HepG2 (cell line): ENCODE measurements at regions not wholly inside any gene's neighbourhood (a gene's known extent, or its start where the extent isn't known, plus 50 kb on each side); places are given as distances from the start of the nearest gene placed in this dataset.

Source experiments
- ATAC-seq: fragments of 200-7000 bp; cut with Tn5 transposase; 3 replicates; pipeline ENCODE4 v1.9.1; 2020; ENCODE audit warnings: mild to moderate bottlenecking, moderate library complexity
- BruUV-seq: library from RNA; stranded (reverse); fragments of 400-500 nt; replicated peaks from 2 replicates; lab custom pipeline; 2021; lab: Mats Ljungman, UMichigan
- CTCF ChIA-PET: fragments of 300-600 bp; formaldehyde crosslinking; extraction: SDS; loops from one replicate; lab custom pipeline; 2021; ENCODE audit warnings: low total read pairs, inconsistent platforms, low intra/inter-chr PET ratio; lab: Yijun Ruan, JAX
- POLR2A ChIA-PET: fragments of 350-600 bp; sonication (Branson Sonifier 250); formaldehyde crosslinking; loops from one replicate; lab custom pipeline; 2020; ENCODE audit warnings: antibody characterized with exemption, inconsistent platforms; lab: Yijun Ruan, JAX
- DNase-seq: peaks from one replicate; pipeline ENCODE4 v3.0.0-alpha.2; 2015; ENCODE audit warnings: low spot score
- FAIRE-seq: peaks from 3 replicates; lab custom pipeline; 2011; peaks lifted over from hg19 to GRCh38; lab: Jason Lieb, UNC
- H2AFZ ChIP-seq: one replicate; pipeline ENCODE4 v1.6.1; 2011; ENCODE audit warnings: low read length, inconsistent platforms
- H3K27ac ChIP-seq: fragments of 300-600 bp; 3 replicates; pipeline ENCODE4 v1.8.0; 2011; ENCODE audit warnings: mixed run types, mild to moderate bottlenecking, mixed read lengths, low read length, inconsistent platforms; ENCODE audit not compliant: insufficient read depth; ENCODE audit errors: extremely low read length
- H3K27me3 ChIP-seq, 2 experiments: fragments of 200-600 bp in 1 of 2; 2 replicates in 1 of 2; 3 replicates in 1 of 2; pipeline versions ENCODE4 v1.6.0 to v1.8.0; 2011; ENCODE audit warnings: low read length in 2 of 2, mild to moderate bottlenecking in 2 of 2, moderate library complexity in 2 of 2, inconsistent platforms in 1 of 2; ENCODE audit not compliant: insufficient read depth in 2 of 2, control insufficient read depth in 1 of 2
- H3K36me3 ChIP-seq, 2 experiments: fragments of 200-600 bp in 1 of 2; replicated peaks in 1 of 2; 2 replicates in 1 of 2; 3 replicates in 1 of 2; pipeline versions ENCODE4 v1.5.1 to v1.8.0; 2011; ENCODE audit warnings: low read length in 2 of 2, inconsistent platforms in 1 of 2; ENCODE audit not compliant: insufficient read depth in 2 of 2, control insufficient read depth in 1 of 2
- H3K4me1 ChIP-seq: 2 replicates; pipeline ENCODE4 v1.5.1; 2012; ENCODE audit warnings: low read length, inconsistent platforms; ENCODE audit not compliant: insufficient read depth
- H3K4me2 ChIP-seq: 2 replicates; pipeline ENCODE4 v1.6.0; 2011; ENCODE audit warnings: low read depth, low read length, inconsistent platforms
- H3K4me3 ChIP-seq, 3 experiments: fragments of 200-600 bp in 1 of 3; sonication (generic), shearing (Covaris generic) in 1 of 3; replicated peaks in 1 of 3; 2 replicates each; pipeline ENCODE4 v1.5.1; 2011 to 2016; ENCODE audit warnings: low read length in 3 of 3, inconsistent platforms in 2 of 3, low read depth in 2 of 3, mild to moderate bottlenecking in 2 of 3, control low read depth in 1 of 3, mixed read lengths in 1 of 3; ENCODE audit not compliant: insufficient read depth in 1 of 3
- H3K79me2 ChIP-seq: one replicate; pipeline ENCODE4 v1.6.1; 2011; ENCODE audit warnings: low read length, inconsistent platforms; ENCODE audit not compliant: insufficient read depth
- H3K9ac ChIP-seq: 2 replicates; pipeline ENCODE4 v1.6.0; 2011; ENCODE audit warnings: mild to moderate bottlenecking, low read depth, low read length, inconsistent platforms; ENCODE audit not compliant: insufficient read depth
- H3K9me3 ChIP-seq: 2 replicates; pipeline ENCODE4 v1.5.1; 2012; ENCODE audit warnings: mild to moderate bottlenecking, low read length
- H4K20me1 ChIP-seq: 2 replicates; pipeline ENCODE4 v1.6.0; 2011; ENCODE audit warnings: inconsistent platforms, mild to moderate bottlenecking, low read length, moderate library complexity; ENCODE audit not compliant: insufficient read depth
- BRCA1 ChIP-seq: sonication (generic); formaldehyde crosslinking; IDR thresholded peaks from 2 replicates; pipeline ENCODE4 v1.4.0; 2020; ENCODE audit warnings: missing genetic modification reagents
- HIVEP1 ChIP-seq: sonication (generic); formaldehyde crosslinking; IDR thresholded peaks from 2 replicates; pipeline ENCODE4 v1.4.0; 2020; ENCODE audit warnings: mild to moderate bottlenecking, missing genetic modification reagents
- KDM5B ChIP-seq: sonication (generic); formaldehyde crosslinking; IDR thresholded peaks from 2 replicates; pipeline ENCODE4 v1.4.0; 2020; ENCODE audit warnings: missing genetic modification reagents, mild to moderate bottlenecking, borderline replicate concordance
- SNRNP70 ChIP-seq: fragments of 200-400 bp; formaldehyde crosslinking; IDR thresholded peaks from 2 replicates; pipeline ENCODE4 v1.6.1; 2017; ENCODE audit warnings: mild to moderate bottlenecking, low read depth, low read length, moderate library complexity
- SRSF1 ChIP-seq: fragments of 200-400 bp; formaldehyde crosslinking; optimal IDR thresholded peaks from 2 replicates; pipeline ENCODE3; 2017; ENCODE audit warnings: mild to moderate bottlenecking, low read depth, low read length, moderate library complexity
- ZBTB44 ChIP-seq: sonication (generic); formaldehyde crosslinking; IDR thresholded peaks from 2 replicates; pipeline ENCODE4 v1.4.0; 2020; ENCODE audit warnings: missing genetic modification reagents
- ZBTB8A ChIP-seq: sonication (generic); formaldehyde crosslinking; IDR thresholded peaks from 2 replicates; pipeline ENCODE4 v1.4.0; 2020; ENCODE audit warnings: mild to moderate bottlenecking, low read depth, missing genetic modification reagents, borderline replicate concordance
- ZKSCAN8 ChIP-seq: IDR thresholded peaks from 2 replicates; pipeline ENCODE4 v1.6.1; 2016; ENCODE audit warnings: borderline replicate concordance, missing genetic modification reagents, missing compliant biosample characterization
- ZNF205 ChIP-seq: IDR thresholded peaks from 2 replicates; pipeline ENCODE4 v1.6.1; 2018; ENCODE audit warnings: missing biosample characterization, missing genetic modification reagents
- ZNF597 ChIP-seq: sonication (generic); formaldehyde crosslinking; IDR thresholded peaks from 2 replicates; pipeline ENCODE4 v1.5.0; 2020; ENCODE audit warnings: missing genetic modification reagents
- ZZZ3 ChIP-seq: sonication (generic); formaldehyde crosslinking; IDR thresholded peaks from 2 replicates; pipeline ENCODE4 v1.4.0; 2020; ENCODE audit warnings: missing genetic modification reagents, mild to moderate bottlenecking, borderline replicate concordance
- WGBS: methylation state at CpG from one replicate; pipeline ENCODE4 v1.1.6; 2017; ENCODE audit warnings: low lambda C conversion rate; 5-methylcytosine and 5-hydroxymethylcytosine counted together
- in situ Hi-C: cut with HindIII; loops from 2 replicates; pipeline ENCODE4 v1.10.0; 2017; ENCODE audit warnings: low pct_unique_long_range_greater_than_20kb; ENCODE audit not compliant: extremely low pct_ligation_motif_present
- intact Hi-C: fragments of 100-400 bp; cut with micrococcal nuclease; formaldehyde crosslinking; loops from one replicate; pipeline ENCODE4 v1.10.0; 2022; ENCODE audit not compliant: unreplicated experiment
- TF ChIP-seq, protein P1 (sequence below): sonication (generic); formaldehyde crosslinking; IDR thresholded peaks from 2 replicates; pipeline ENCODE4 v1.5.0; 2020; ENCODE audit warnings: missing genetic modification reagents, mild to moderate bottlenecking, borderline replicate concordance

GRCh38 chr10:78188446-78188845 lies 154.8 kb downstream of the RPS24 start (continued):
- TF ChIP-seq KDM5B (no peak), ZNF597 (no peak), BRCA1 (CRISPR knock-in tag) (no peak)

DNA sequence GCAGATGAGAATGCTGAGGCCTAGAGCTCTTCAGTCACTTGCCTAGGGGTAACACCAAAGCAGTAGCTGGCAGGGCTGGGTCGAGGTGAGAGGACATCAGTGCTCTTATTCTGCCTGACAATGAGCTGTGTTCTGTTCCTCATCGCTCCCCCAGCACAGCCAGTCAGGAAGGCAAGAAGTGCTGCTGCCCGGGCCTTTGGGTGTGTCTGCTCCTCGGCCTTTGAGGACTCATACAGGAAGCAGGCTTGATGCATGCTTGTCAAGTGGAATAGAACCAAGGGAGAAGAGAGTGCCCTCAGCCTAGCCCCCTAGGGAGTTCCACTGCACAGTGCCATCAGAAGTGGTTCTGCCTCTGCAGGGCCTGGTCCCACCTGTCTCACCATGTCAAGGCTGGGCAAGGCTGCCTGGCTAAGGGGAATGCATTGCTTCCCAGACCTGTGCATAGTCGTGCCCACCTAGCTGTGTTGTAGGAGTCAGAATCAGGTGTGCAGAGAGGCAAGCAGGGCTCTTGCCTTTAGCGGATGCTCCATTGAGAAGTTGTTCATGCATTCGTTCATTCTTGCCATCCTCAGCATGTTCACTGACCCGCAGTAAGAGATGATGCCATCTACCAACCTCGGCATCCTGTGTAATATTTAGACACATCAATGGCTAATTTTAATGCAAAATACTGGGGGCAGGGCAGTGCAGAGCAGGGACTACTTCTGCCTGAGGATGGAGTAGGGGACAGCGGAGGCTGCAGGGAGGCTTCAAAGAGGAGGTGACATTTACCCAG lies 156.6 kb downstream of the RPS24 start:
- in situ Hi-C loops (no loop called here), intact Hi-C loops (loop anchor here (5.0 kb wide), 1 partner anchor 752 kb away; no protein-coding TSS in a partner anchor)
- H3K4me3 ChIP-seq: no peak overlapping the region
- no peak for DNase-seq
- no peak overlapping the region for H3K4me2 ChIP-seq
- no peaks in the 10 kb centered on the region for H4K20me1 ChIP-seq
- no TSS peak for BruUV-seq
- ATAC-seq: no peak
- CTCF ChIA-PET: no interaction called here
- H3K36me3 ChIP-seq: no peaks in the 10 kb centered on the region
- no peaks in the 10 kb centered on the region; the same call in 1 of the 2 replicates for H3K9me3 ChIP-seq
- H3K27ac ChIP-seq: no peak overlapping the region
- 34% methylated on average over 8 of the region's 10 CpGs for WGBS
- POLR2A ChIA-PET: no interaction called here
- no peaks in the 10 kb centered on the region for H3K4me1 ChIP-seq
- peaks cover 3 to 7% of the 10 kb centered on the region in 2 experiments; a peak in 3 of 5 replicates for H3K27me3 ChIP-seq
- no peak for FAIRE-seq
- no peak overlapping the region for H3K9ac ChIP-seq
- TF ChIP-seq HIVEP1 (CRISPR knock-in tag) (no peak), KDM5B (no peak), SNRNP70 (no peak), ZKSCAN8 (CRISPR knock-in tag) (no peak), ZBTB8A (CRISPR knock-in tag) (no peak), ZBTB44 (CRISPR knock-in tag) (no peak), SRSF1 (no peak), ZNF205 (no peak), ZZZ3 (CRISPR knock-in tag) (no peak)
- TF ChIP-seq, protein P1, sequence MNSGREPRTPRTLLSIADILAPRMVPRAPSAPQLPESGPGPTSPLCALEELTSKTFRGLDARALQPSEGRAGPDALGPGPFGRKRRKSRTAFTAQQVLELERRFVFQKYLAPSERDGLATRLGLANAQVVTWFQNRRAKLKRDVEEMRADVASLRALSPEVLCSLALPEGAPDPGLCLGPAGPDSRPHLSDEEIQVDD (CRISPR knock-in tag): no peak
- H3K79me2 ChIP-seq: no peaks in the 10 kb centered on the region
- no peak overlapping the region for H2AFZ ChIP-seq
